Medulla oblongata (tissue), 1 donor: ENCODE measurements at regions not wholly inside any gene's neighbourhood (a gene's known extent, or its start where the extent isn't known, plus 50 kb on each side); places are given as distances from the start of the nearest gene placed in this dataset.

ENCODE experiments used
- DNase-seq: peaks from one replicate; pipeline ENCODE4 v3.0.0-alpha.2; 2015; ENCODE audit errors: extremely low spot score

DNA sequence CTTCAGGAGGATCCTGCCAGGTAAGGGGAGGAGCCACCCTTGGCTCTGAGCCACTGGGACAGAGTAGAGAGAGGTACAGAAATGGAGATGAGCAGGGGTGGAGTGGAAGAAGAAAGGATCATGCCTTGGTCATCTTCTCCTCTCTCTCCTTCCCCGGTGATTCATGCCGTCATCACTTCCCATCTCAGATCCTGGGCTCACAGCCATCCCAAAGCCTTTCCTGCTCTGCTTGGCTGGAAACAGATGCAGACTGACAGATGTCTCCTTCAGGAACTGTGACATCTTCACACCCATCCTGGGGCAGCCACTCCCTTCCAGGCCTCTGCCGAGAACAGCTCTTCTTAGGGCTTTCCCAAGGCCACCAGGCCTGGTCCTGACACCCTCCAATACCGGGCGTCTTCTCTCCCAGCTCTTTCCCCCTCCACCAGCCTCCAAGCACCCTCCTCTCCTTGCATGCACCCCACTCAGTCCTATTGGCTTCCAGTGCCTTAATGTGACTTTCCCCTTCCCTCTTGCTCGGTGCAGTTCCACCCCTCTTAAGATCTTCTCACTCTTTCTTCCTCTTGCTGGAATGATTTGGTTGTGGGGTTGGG lies 58.3 kb upstream of the TNP1 start:
- no peak for DNase-seq

DNA sequence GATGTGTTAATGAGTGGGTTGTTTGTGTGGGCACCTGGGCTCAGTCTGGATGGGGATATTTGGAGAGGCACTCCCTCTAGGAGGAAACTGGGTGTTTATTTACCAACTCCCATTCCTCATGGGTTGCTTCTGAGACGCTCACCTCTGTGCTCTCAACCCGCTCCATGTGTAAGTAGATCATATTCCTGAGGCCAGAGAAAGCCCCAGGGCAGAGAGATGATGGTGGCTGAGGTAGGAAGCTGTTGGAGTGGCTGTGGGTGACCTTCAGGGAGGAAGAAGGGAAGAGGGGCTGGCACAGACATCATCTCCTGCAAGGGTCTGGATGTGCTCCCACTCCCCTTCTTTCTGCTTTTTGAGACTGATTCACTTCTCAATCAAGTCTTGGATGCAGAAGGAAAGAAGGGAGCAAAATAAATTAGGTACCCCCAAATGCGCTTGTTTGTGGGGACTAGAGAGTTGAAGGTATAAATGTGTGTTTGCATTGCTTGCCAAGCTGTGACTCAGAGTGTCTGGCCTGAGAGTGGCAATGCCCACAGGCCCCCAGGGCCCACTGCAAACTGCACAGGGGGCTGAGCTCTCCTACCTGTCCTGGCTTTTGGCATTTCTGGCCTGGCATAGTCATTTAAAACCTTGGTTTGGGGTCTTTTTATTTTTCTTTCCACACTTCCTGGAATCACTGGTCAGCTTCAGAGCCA lies 57.2 kb upstream of the TNP1 start:
- no peak for DNase-seq

DNA sequence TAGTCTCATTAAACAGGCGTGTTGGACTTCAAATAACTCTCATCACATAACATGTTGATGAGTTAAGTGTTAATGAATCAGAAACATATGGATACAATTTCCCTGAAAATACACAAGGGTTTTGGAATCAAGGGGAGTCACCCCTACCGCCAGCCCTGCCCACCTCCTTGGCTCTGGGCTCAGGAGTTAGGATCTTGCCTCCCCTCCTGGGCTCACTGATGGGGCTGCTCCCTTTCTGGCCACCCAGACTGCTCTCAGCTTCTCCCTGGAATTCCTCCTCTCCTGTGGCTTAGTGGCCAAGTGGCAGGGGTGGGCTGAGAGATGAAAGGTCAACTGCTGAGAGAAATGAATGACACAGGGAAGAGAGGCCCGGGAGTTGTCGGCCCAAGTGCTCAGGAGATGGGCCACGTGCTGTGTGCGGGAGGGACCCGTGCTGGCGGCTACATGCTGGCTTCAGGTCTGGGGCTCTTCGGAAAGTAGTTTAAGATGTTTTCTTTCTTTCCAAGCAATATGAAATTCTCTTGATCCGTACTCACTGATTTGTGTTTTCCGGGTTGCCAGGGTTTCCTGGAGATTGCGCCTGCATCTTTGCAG lies 55.8 kb upstream of the TNP1 start:
- DNase-seq: no peak

DNA sequence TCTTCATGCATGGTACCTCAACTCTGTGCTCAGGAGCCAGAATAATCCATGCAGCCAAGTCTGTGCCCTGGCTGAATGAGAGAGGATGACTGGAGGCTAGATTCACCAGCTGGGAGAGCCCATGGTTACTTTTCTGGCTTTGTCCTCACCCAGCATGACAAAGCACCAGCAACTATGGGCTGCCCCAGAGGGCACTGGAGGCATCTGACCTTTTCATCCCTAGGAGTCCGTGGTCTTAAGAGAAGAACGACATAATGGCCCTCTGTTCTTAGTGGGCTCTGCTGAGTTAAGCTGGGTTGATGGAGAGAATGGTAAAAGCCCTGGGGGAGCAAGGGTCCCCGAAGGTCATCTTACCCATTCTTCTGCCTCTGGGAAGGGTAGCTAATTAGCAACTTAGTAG lies 54.6 kb upstream of the TNP1 start:
- no peak for DNase-seq

DNA sequence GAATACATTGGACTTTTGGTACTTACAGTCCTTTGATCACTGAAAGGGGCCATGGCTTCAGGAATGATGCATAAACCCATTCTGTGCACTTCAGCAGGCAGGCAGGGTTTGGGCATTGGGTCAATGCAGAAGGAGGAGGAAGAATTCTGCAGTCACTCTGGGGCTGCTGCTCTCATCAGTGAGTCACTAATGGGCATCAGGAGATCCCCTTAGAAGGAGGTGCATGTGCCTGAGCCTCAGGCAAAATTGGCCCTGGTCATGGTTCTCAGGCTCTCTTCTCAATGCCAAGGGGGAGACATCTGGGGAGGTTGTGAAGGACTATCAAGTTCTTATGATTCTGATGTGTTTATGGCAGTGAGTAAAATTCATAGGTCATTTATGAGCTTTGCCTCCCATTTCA lies 52.0 kb upstream of the TNP1 start:
- DNase-seq: no peak

DNA sequence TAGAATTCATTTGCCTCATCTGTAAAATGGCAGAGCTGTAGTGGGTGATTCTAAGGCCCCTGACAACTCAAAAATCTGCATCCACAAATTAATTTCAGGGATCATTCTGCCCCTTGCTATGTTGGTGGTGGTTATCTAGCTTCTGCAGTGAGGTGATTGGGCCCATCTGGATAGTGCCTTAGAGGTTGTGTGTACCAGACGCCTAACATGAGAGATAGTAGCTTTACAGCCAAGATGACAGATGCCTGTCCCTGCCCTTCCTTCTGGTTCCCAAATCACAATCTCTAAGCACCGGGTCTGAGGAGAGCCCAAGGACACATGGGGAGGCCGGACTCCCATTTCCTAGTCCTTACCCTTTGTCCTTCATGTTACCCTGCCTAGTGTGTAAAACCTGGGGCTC lies 51.1 kb upstream of the TNP1 start:
- no peak for DNase-seq

DNA sequence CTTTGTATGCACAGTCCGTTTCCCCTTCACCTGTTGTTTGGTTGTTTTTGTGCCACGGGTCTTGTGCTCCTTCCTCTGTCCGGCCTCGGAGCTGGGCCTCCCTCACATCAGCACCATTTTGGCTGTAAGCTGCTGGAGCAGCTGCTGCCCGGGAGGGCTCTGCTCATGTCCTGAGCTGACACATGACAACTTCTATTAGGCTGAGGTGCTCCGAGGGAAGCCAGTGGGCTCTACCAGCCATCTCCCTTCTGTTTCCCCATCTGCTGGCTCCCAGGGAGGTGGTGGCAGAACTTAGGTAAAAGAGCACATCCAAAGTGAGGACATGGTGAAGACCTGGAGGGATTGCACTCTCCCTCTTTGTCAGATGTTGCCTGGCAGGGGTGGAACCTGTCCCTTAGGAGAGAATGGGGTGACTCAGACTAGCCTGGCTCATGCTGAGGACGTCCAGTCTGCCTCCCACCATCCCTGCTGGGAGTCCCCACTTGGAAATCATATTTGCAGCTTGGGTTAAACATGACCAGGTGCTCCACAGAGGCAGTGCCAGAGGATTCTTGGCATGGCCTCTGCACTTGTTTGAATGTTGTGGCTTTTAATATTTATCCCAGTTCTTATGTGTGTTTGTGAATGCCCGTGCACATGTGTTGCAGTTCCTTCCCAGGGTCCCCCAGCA lies 49.8 kb upstream of the TNP1 start:
- no peak for DNase-seq
